ENCODE measurements at regions not wholly inside any gene's neighbourhood (a gene's known extent, or its start where the extent isn't known, plus 50 kb on each side); places are given as distances from the start of the nearest gene placed in this dataset.

GRCh38 chr13:53545340-53545941, 516.8 kb downstream of the OLFM4 start:
- H3K27ac ChIP-seq (ENCODE audit: low read depth, low read length): no peak overlapping the region
- no peaks in the 10 kb centered on the region for H3K9me3 ChIP-seq (ENCODE audit: control insufficient read depth, low read length)
- no peaks in the 10 kb centered on the region for H3K4me1 ChIP-seq (ENCODE audit: control insufficient read depth, insufficient read depth, low read length)
- peak; percentile 78 for DNase-seq
- TF ChIP-seq CTCF (conservative IDR thresholded peaks at IDR 0.05): peak; percentile 71
- Mint-ChIP-seq H3K4me1 (no peaks in the 10 kb centered on the region), H3K4me3 (no peak overlapping the region), H3K27ac (no peak overlapping the region), H3K36me3 (ENCODE audit: low read depth) (no peaks in the 10 kb centered on the region), H3K27me3 (ENCODE audit: insufficient read depth) (peaks cover 6% of the 10 kb centered on the region), H3K9me3 (no peaks in the 10 kb centered on the region)
- H3K9ac ChIP-seq (ENCODE audit: extremely low read depth, low read length, poor library complexity, severe bottlenecking): no peak overlapping the region
- no peaks in the 10 kb centered on the region for H3K27me3 ChIP-seq (ENCODE audit: control insufficient read depth, insufficient read depth, low read length, poor library complexity, severe bottlenecking)
- WGBS, 2 experiments (ENCODE audit: insufficient coverage in 1 of 2, insufficient read length in 1 of 2): 87 to 100% methylated on average over 1 of the region's 1 CpG
- H3K4me3 ChIP-seq (ENCODE audit: low read length): no peak overlapping the region
- no peaks in the 10 kb centered on the region for H3K36me3 ChIP-seq (ENCODE audit: control insufficient read depth, insufficient read depth, low read length)

- no peaks in the 10 kb centered on the region for H3K4me1 ChIP-seq (ENCODE audit: control insufficient read depth, insufficient read depth, low read length)
- no peak for DNase-seq
- H3K9me3 ChIP-seq (ENCODE audit: control insufficient read depth, low read length): no peaks in the 10 kb centered on the region
- no peak overlapping the region for H3K4me3 ChIP-seq (ENCODE audit: low read length)
- Mint-ChIP-seq H3K4me1 (no peaks in the 10 kb centered on the region), H3K4me3 (no peak overlapping the region), H3K9me3 (no peaks in the 10 kb centered on the region), H3K27me3 (ENCODE audit: insufficient read depth) (no peaks in the 10 kb centered on the region), H3K36me3 (ENCODE audit: low read depth) (no peaks in the 10 kb centered on the region), H3K27ac (no peak overlapping the region)
- H3K27ac ChIP-seq (ENCODE audit: low read depth, low read length): no peak overlapping the region
- H3K27me3 ChIP-seq (ENCODE audit: control insufficient read depth, insufficient read depth, low read length, poor library complexity, severe bottlenecking): no peaks in the 10 kb centered on the region
- WGBS, 2 experiments (ENCODE audit: insufficient coverage in 1 of 2, insufficient read length in 1 of 2): 88 to 91% methylated on average over 1 of the region's 1 CpG
- no peaks in the 10 kb centered on the region for H3K36me3 ChIP-seq (ENCODE audit: control insufficient read depth, insufficient read depth, low read length)
- TF ChIP-seq CTCF (conservative IDR thresholded peaks at IDR 0.05): no peak
- no peak overlapping the region for H3K9ac ChIP-seq (ENCODE audit: extremely low read depth, low read length, poor library complexity, severe bottlenecking)
Observed at GRCh38 chr13:53560556-53560955, 531.9 kb downstream of the OLFM4 start.

GRCh38 chr13:53562419-53562818, 533.8 kb downstream of the OLFM4 start:
- Mint-ChIP-seq H3K36me3 (ENCODE audit: low read depth) (no peaks in the 10 kb centered on the region), H3K27ac (no peak overlapping the region), H3K4me1 (no peaks in the 10 kb centered on the region), H3K9me3 (no peaks in the 10 kb centered on the region), H3K27me3 (ENCODE audit: insufficient read depth) (no peaks in the 10 kb centered on the region), H3K4me3 (no peak overlapping the region)
- no peak overlapping the region for H3K27ac ChIP-seq (ENCODE audit: low read depth, low read length)
- no peak overlapping the region for H3K4me3 ChIP-seq (ENCODE audit: low read length)
- 81 to 83% methylated on average over 1 to 2 of the region's 2 CpGs for WGBS, 2 experiments (ENCODE audit: insufficient coverage in 1 of 2, insufficient read length in 1 of 2)
- no peaks in the 10 kb centered on the region for H3K4me1 ChIP-seq (ENCODE audit: control insufficient read depth, insufficient read depth, low read length)
- no peak for DNase-seq
- no peaks in the 10 kb centered on the region for H3K9me3 ChIP-seq (ENCODE audit: control insufficient read depth, low read length)
- no peaks in the 10 kb centered on the region for H3K27me3 ChIP-seq (ENCODE audit: control insufficient read depth, insufficient read depth, low read length, poor library complexity, severe bottlenecking)
- no peaks in the 10 kb centered on the region for H3K36me3 ChIP-seq (ENCODE audit: control insufficient read depth, insufficient read depth, low read length)
- TF ChIP-seq CTCF (conservative IDR thresholded peaks at IDR 0.05): no peak
- no peak overlapping the region for H3K9ac ChIP-seq (ENCODE audit: extremely low read depth, low read length, poor library complexity, severe bottlenecking)
